H1 (cell line): ENCODE measurements at regions not wholly inside any gene's neighbourhood (a gene's known extent, or its start where the extent isn't known, plus 50 kb on each side); places are given as distances from the start of the nearest gene placed in this dataset.

Source experiments
- GTF2F1 ChIP-seq: IDR thresholded peaks from 2 replicates; pipeline ENCODE4 v1.6.1; 2012; ENCODE audit warnings: low read depth, low read length, improper control_type of control experiment, borderline replicate concordance
- NRF1 ChIP-seq: IDR thresholded peaks from 2 replicates; pipeline ENCODE4 v1.6.1; 2011; ENCODE audit warnings: mild to moderate bottlenecking, low read depth, low read length, improper control_type of control experiment
- POLR2A ChIP-seq, 2 experiments: IDR thresholded peaks; 1 replicate in 1 of 2; 2 replicates in 1 of 2; pipeline ENCODE4 v1.6.1; 2011; ENCODE audit warnings: low read depth in 2 of 2, low read length in 2 of 2, mild to moderate bottlenecking in 2 of 2; ENCODE audit errors: control extremely low read depth in 1 of 2
- POLR2AphosphoS5 ChIP-seq: IDR thresholded peaks from 2 replicates; pipeline ENCODE4 v1.6.1; 2011; ENCODE audit warnings: low read depth, low read length
- POU5F1 ChIP-seq: IDR thresholded peaks from 2 replicates; pipeline ENCODE4 v1.6.1; 2011; ENCODE audit warnings: low read depth, mild to moderate bottlenecking, low read length, moderate library complexity
- ZNF274 ChIP-seq: IDR thresholded peaks from 2 replicates; pipeline ENCODE4 v1.7.0; 2012; ENCODE audit warnings: low read length, borderline replicate concordance; ENCODE audit errors: extremely low read depth
- TF ChIP-seq, protein P1 (sequence below), 3 experiments: IDR thresholded peaks; 1 replicate in 2 of 3; 2 replicates in 1 of 3; pipeline versions ENCODE4 v1.5.1 to v1.6.1; 2011; ENCODE audit warnings: low read length in 3 of 3, mild to moderate bottlenecking in 3 of 3, inconsistent platforms in 2 of 3, low read depth in 1 of 3, moderate library complexity in 1 of 3; ENCODE audit not compliant: insufficient read depth in 1 of 3; ENCODE audit errors: control extremely low read depth in 1 of 3
- TF ChIP-seq, protein P2 (sequence below): IDR thresholded peaks from 2 replicates; pipeline ENCODE4 v1.6.1; 2012; ENCODE audit warnings: low read length, inconsistent platforms

- TF ChIP-seq POLR2A (IDR thresholded peaks at IDR 0.05; ENCODE audit: control extremely low read depth in 1 of 2, low read depth in 2 of 2, low read length in 2 of 2) (no peak), NRF1 (no peak), ZNF274 (no peak), POLR2AphosphoS5 (no peak), POU5F1 (no peak), GTF2F1 (no peak)
- TF ChIP-seq, protein P1, sequence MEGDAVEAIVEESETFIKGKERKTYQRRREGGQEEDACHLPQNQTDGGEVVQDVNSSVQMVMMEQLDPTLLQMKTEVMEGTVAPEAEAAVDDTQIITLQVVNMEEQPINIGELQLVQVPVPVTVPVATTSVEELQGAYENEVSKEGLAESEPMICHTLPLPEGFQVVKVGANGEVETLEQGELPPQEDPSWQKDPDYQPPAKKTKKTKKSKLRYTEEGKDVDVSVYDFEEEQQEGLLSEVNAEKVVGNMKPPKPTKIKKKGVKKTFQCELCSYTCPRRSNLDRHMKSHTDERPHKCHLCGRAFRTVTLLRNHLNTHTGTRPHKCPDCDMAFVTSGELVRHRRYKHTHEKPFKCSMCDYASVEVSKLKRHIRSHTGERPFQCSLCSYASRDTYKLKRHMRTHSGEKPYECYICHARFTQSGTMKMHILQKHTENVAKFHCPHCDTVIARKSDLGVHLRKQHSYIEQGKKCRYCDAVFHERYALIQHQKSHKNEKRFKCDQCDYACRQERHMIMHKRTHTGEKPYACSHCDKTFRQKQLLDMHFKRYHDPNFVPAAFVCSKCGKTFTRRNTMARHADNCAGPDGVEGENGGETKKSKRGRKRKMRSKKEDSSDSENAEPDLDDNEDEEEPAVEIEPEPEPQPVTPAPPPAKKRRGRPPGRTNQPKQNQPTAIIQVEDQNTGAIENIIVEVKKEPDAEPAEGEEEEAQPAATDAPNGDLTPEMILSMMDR (IDR thresholded peaks at IDR 0.05; ENCODE audit: control extremely low read depth in 1 of 3, insufficient read depth in 1 of 3, low read depth in 1 of 3, low read length in 3 of 3), result no peak
- TF ChIP-seq, protein P2, sequence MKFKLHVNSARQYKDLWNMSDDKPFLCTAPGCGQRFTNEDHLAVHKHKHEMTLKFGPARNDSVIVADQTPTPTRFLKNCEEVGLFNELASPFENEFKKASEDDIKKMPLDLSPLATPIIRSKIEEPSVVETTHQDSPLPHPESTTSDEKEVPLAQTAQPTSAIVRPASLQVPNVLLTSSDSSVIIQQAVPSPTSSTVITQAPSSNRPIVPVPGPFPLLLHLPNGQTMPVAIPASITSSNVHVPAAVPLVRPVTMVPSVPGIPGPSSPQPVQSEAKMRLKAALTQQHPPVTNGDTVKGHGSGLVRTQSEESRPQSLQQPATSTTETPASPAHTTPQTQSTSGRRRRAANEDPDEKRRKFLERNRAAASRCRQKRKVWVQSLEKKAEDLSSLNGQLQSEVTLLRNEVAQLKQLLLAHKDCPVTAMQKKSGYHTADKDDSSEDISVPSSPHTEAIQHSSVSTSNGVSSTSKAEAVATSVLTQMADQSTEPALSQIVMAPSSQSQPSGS, result no peak
Observed at GRCh38 chr6:86581833-86582232, 355.5 kb upstream of the HTR1E start.
